Spleen (tissue), 7 donors: ENCODE measurements at regions not wholly inside any gene's neighbourhood (a gene's known extent, or its start where the extent isn't known, plus 50 kb on each side); places are given as distances from the start of the nearest gene placed in this dataset.

Experiments used
- POLR2A ChIP-seq, 3 donors: fragments of 450-650 bp; IDR thresholded peaks; one replicate each; pipeline ENCODE4 v1.5.1; 2017; ENCODE audit warnings: antibody characterized with exemption in 3 of 3, mild to moderate bottlenecking in 1 of 3
- TF ChIP-seq, protein P1 (sequence below), 11 experiments: fragments of 200-600 bp in 7 of 11; fragments of 450-650 bp in 4 of 11; sonication (generic) in 4 of 11; IDR thresholded peaks in 8 of 11; conservative IDR thresholded peaks in 3 of 11; 1 replicate in 7 of 11; 2 replicates in 4 of 11; pipeline versions ENCODE4 v1.4.0 to v1.8.0; 2016 to 2021; ENCODE audit warnings: antibody characterized with exemption in 11 of 11, inconsistent platforms in 4 of 11, mild to moderate bottlenecking in 1 of 11
- donor health status: DM: no; HTN: no; CAD: no; lungs with moderate emphysema.
- donor health status: DM: no; HTN: no; CAD: no.
- donor health status: DM: no; HTN: no; CAD: no.

DNA sequence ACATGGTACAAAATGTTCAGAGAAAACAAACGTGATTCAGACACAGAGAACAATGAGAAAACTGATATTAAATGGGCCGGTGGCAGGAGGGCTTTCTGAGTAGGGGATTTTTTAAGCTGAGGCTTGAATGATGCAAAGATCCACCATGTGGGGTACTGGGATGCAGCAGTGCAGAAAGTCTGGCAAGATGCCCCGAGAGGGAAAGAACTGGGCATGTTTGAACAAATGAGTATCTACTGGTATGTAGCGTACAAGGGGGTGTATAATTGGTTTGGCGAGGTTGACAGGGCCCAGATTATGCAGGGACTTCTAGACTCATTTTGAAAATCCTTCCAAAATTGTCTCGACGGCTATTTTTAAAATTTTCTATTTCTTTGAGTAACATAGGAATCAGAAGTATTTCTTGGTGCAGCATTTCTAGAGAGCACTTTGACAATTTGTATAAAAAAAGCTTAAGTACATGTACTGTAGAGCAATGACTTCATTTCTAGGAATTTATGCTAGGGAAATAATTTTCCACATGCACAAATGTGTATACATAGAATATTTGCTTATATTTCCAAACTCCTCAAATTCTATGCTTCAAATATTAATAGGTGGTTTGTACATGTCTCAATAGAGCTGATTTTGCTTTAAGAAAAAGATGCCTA, 119.6 kb upstream of the DOK5 start:
- TF ChIP-seq POLR2A (IDR thresholded peaks at IDR 0.05), result no peak
- TF ChIP-seq, protein P1, sequence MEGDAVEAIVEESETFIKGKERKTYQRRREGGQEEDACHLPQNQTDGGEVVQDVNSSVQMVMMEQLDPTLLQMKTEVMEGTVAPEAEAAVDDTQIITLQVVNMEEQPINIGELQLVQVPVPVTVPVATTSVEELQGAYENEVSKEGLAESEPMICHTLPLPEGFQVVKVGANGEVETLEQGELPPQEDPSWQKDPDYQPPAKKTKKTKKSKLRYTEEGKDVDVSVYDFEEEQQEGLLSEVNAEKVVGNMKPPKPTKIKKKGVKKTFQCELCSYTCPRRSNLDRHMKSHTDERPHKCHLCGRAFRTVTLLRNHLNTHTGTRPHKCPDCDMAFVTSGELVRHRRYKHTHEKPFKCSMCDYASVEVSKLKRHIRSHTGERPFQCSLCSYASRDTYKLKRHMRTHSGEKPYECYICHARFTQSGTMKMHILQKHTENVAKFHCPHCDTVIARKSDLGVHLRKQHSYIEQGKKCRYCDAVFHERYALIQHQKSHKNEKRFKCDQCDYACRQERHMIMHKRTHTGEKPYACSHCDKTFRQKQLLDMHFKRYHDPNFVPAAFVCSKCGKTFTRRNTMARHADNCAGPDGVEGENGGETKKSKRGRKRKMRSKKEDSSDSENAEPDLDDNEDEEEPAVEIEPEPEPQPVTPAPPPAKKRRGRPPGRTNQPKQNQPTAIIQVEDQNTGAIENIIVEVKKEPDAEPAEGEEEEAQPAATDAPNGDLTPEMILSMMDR (IDR thresholded peaks at IDR 0.05 in 8 of 11, conservative IDR thresholded peaks at IDR 0.05 in 3 of 11), result no peak
